K562 (cell line): ENCODE measurements at regions not wholly inside any gene's neighbourhood (a gene's known extent, or its start where the extent isn't known, plus 50 kb on each side); places are given as distances from the start of the nearest gene placed in this dataset.
A peak's percentile ranks its signal among the peaks of the same experiment; 100 is the strongest.

Experiments used
- MAZ ChIP-seq, 2 experiments: fragments of 450-650 bp in 1 of 2; sonication (generic) in 1 of 2; formaldehyde crosslinking; IDR thresholded peaks in 1 of 2; conservative IDR thresholded peaks in 1 of 2; 2 replicates each; pipeline versions ENCODE4 v1.4.0 to v1.5.0; 2020; ENCODE audit warnings: mild to moderate bottlenecking in 1 of 2, missing genetic modification reagents in 1 of 2
- TEAD1 ChIP-seq, 2 experiments: fragments of 450-650 bp in 1 of 2; sonication (generic) in 1 of 2; formaldehyde crosslinking; IDR thresholded peaks; 2 replicates each; pipeline versions ENCODE4 v1.4.0 to v1.8.0; 2020 to 2022; ENCODE audit warnings: mild to moderate bottlenecking in 2 of 2, missing genetic modification reagents in 1 of 2
- TF ChIP-seq, protein P1 (sequence below): fragments of 450-650 bp; IDR thresholded peaks from 2 replicates; pipeline ENCODE4 v1.6.1; 2017; ENCODE audit warnings: mild to moderate bottlenecking, moderate library complexity
- TF ChIP-seq, protein P2 (sequence below): fragments of 200-800 bp; sonication (Bioruptor generic); IDR thresholded peaks from 2 replicates; pipeline ENCODE4 v1.6.1; 2017; ENCODE audit warnings: missing genetic modification characterization, missing compliant biosample characterization
- TF ChIP-seq, protein P3 (sequence below), 2 experiments: IDR thresholded peaks; 2 replicates each; pipeline ENCODE4 v1.6.1; 2012; ENCODE audit warnings: improper control_type of control experiment in 2 of 2, low read depth in 2 of 2, low read length in 2 of 2, borderline replicate concordance in 1 of 2
- TF ChIP-seq, protein P4 (sequence below): fragments of 250-450 bp; sonication (Bioruptor Pico); IDR thresholded peaks from 2 replicates; pipeline ENCODE4 v1.8.0; 2022; ENCODE audit warnings: inconsistent platforms, mild to moderate bottlenecking, moderate library complexity, borderline replicate concordance
- TF ChIP-seq, protein P5 (sequence below): sonication (generic); formaldehyde crosslinking; IDR thresholded peaks from 2 replicates; pipeline ENCODE4 v1.8.0; 2022; ENCODE audit warnings: mild to moderate bottlenecking, missing genetic modification reagents, borderline replicate concordance

DNA sequence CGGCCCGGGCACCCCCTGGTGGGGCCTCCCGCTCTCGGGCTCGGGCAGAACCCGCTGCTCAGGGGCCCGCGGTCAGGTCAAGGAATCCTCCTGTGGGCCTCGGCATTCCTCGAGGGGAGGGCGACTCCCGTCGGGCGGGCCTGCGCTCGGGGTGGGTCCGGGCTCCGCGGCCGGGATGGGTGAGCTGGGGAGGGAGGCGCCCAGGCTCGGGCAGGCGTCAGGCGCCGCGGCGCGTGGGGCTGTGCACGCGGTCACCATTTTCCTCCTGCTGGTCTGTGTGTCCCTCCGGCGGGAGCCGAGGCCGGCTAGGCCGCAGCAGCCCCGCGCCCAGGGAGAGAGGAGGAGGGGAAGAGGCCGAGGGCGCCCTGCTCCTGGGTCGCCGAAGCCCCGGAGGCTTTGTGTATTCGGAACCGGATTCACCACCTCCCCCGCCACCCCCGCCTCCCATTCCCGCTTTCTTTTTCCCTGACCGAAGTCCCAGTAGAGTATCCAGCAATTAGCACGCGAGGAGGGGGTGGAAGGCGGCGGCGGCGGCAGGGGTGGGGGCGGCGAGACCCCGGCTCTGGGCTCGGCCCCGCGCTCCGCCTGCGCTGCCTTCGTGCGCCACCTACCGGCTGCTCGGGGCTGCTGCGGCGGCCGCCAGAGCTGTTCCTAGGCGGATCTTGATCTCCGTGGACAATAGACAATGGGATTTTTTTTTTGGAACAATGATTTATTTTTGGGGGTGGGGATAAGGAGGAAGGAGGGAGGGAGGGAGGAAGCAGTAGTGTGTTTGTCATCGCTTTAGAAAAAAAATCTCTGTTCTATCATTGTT is 99.0 kb upstream of the MAML3 start (continued):
- TF ChIP-seq, protein P1, sequence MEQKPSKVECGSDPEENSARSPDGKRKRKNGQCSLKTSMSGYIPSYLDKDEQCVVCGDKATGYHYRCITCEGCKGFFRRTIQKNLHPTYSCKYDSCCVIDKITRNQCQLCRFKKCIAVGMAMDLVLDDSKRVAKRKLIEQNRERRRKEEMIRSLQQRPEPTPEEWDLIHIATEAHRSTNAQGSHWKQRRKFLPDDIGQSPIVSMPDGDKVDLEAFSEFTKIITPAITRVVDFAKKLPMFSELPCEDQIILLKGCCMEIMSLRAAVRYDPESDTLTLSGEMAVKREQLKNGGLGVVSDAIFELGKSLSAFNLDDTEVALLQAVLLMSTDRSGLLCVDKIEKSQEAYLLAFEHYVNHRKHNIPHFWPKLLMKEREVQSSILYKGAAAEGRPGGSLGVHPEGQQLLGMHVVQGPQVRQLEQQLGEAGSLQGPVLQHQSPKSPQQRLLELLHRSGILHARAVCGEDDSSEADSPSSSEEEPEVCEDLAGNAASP = no peak
- TF ChIP-seq, protein P2, sequence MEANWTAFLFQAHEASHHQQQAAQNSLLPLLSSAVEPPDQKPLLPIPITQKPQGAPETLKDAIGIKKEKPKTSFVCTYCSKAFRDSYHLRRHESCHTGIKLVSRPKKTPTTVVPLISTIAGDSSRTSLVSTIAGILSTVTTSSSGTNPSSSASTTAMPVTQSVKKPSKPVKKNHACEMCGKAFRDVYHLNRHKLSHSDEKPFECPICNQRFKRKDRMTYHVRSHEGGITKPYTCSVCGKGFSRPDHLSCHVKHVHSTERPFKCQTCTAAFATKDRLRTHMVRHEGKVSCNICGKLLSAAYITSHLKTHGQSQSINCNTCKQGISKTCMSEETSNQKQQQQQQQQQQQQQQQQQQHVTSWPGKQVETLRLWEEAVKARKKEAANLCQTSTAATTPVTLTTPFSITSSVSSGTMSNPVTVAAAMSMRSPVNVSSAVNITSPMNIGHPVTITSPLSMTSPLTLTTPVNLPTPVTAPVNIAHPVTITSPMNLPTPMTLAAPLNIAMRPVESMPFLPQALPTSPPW = peak; percentile 71
- TF ChIP-seq, protein P3, sequence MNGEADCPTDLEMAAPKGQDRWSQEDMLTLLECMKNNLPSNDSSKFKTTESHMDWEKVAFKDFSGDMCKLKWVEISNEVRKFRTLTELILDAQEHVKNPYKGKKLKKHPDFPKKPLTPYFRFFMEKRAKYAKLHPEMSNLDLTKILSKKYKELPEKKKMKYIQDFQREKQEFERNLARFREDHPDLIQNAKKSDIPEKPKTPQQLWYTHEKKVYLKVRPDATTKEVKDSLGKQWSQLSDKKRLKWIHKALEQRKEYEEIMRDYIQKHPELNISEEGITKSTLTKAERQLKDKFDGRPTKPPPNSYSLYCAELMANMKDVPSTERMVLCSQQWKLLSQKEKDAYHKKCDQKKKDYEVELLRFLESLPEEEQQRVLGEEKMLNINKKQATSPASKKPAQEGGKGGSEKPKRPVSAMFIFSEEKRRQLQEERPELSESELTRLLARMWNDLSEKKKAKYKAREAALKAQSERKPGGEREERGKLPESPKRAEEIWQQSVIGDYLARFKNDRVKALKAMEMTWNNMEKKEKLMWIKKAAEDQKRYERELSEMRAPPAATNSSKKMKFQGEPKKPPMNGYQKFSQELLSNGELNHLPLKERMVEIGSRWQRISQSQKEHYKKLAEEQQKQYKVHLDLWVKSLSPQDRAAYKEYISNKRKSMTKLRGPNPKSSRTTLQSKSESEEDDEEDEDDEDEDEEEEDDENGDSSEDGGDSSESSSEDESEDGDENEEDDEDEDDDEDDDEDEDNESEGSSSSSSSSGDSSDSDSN (IDR thresholded peaks at IDR 0.05; ENCODE audit: borderline replicate concordance in 1 of 2, low read depth in 2 of 2, low read length in 2 of 2) = no peak
- TF ChIP-seq, protein P4, sequence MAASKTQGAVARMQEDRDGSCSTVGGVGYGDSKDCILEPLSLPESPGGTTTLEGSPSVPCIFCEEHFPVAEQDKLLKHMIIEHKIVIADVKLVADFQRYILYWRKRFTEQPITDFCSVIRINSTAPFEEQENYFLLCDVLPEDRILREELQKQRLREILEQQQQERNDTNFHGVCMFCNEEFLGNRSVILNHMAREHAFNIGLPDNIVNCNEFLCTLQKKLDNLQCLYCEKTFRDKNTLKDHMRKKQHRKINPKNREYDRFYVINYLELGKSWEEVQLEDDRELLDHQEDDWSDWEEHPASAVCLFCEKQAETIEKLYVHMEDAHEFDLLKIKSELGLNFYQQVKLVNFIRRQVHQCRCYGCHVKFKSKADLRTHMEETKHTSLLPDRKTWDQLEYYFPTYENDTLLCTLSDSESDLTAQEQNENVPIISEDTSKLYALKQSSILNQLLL = no peak
- TF ChIP-seq, protein P5, sequence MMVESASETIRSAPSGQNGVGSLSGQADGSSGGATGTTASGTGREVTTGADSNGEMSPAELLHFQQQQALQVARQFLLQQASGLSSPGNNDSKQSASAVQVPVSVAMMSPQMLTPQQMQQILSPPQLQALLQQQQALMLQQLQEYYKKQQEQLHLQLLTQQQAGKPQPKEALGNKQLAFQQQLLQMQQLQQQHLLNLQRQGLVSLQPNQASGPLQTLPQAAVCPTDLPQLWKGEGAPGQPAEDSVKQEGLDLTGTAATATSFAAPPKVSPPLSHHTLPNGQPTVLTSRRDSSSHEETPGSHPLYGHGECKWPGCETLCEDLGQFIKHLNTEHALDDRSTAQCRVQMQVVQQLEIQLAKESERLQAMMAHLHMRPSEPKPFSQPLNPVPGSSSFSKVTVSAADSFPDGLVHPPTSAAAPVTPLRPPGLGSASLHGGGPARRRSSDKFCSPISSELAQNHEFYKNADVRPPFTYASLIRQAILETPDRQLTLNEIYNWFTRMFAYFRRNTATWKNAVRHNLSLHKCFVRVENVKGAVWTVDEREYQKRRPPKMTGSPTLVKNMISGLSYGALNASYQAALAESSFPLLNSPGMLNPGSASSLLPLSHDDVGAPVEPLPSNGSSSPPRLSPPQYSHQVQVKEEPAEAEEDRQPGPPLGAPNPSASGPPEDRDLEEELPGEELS (CRISPR knock-in tag) = no peak
- peak in 1 of 2 experiments; percentile 30; a peak in 1 of 4 replicates for TF ChIP-seq MAZ (CRISPR knock-in tag; conservative IDR thresholded peaks at IDR 0.05 in 1 of 2, IDR thresholded peaks at IDR 0.05 in 1 of 2)
- TF ChIP-seq TEAD1 (CRISPR knock-in tag; IDR thresholded peaks at IDR 0.05) = peak in 1 of 2 experiments; percentile 29; a peak in 1 of 4 replicates
- TF ChIP-seq, all 486 proteins: peak for 24
